Cardiac muscle cell (in vitro differentiated cells and primary cell): ENCODE measurements at regions not wholly inside any gene's neighbourhood (a gene's known extent, or its start where the extent isn't known, plus 50 kb on each side); places are given as distances from the start of the nearest gene placed in this dataset.

ENCODE experiments used
- DNase-seq, 2 donors: peaks; one replicate each; pipeline versions ENCODE4 v3.0.0 to v3.0.0-alpha.2; 2010 to 2017; ENCODE audit warnings: low read depth in 1 of 2, low spot score in 1 of 2
- H3K27ac ChIP-seq: fragments of 200-600 bp; sonication (generic); 2 replicates; pipeline ENCODE4 v1.5.1; 2016
- H3K27me3 ChIP-seq: fragments of 200-600 bp; sonication (generic); 2 replicates; pipeline ENCODE4 v1.6.0; 2016; ENCODE audit warnings: control low read depth
- H3K36me3 ChIP-seq: fragments of 200-600 bp; sonication (generic); 2 replicates; pipeline ENCODE4 v1.5.1; 2016; ENCODE audit warnings: control low read depth
- H3K4me1 ChIP-seq: fragments of 200-600 bp; sonication (generic); 2 replicates; pipeline ENCODE4 v1.8.1; 2017; ENCODE audit warnings: low read depth, mild to moderate bottlenecking, mixed run types
- H3K4me3 ChIP-seq: fragments of 200-600 bp; sonication (generic); 2 replicates; pipeline ENCODE4 v1.5.1; 2016; ENCODE audit warnings: mild to moderate bottlenecking
- H3K9me3 ChIP-seq: fragments of 200-600 bp; sonication (generic); 2 replicates; pipeline ENCODE4 v1.5.1; 2017; ENCODE audit warnings: low read depth, mild to moderate bottlenecking, control low read depth
- CTCF ChIP-seq: IDR thresholded peaks from 2 replicates; pipeline ENCODE4 v1.5.1; 2012; ENCODE audit warnings: low read depth, mild to moderate bottlenecking, low read length

- Histone ChIP-seq H3K4me1 (no peaks in the 10 kb centered on the region), H3K9me3 (no peaks in the 10 kb centered on the region), H3K27ac (no peak overlapping the region), H3K4me3 (no peak overlapping the region), H3K27me3 (no peaks in the 10 kb centered on the region), H3K36me3 (no peaks in the 10 kb centered on the region)
- DNase-seq, result no peak
- no peak for TF ChIP-seq CTCF
Observed at GRCh38 chr15:31498756-31499155, 172.1 kb downstream of the KLF13 start.

GRCh38 chr15:31499236-31499952, 172.8 kb downstream of the KLF13 start:
- TF ChIP-seq CTCF, result no peak

GRCh38 chr15:31499953-31500765, 173.5 kb downstream of the KLF13 start:
- H3K4me1 ChIP-seq, result no peaks in the 10 kb centered on the region
- no peaks in the 10 kb centered on the region for H3K36me3 ChIP-seq
- no peaks in the 10 kb centered on the region for H3K9me3 ChIP-seq
- DNase-seq, result no peak
- TF ChIP-seq CTCF, result no peak
- H3K27ac ChIP-seq, result no peak overlapping the region
- H3K27me3 ChIP-seq, result no peaks in the 10 kb centered on the region
- no peak overlapping the region for H3K4me3 ChIP-seq

More at GRCh38 chr15:31499236-31499952, 172.8 kb downstream of the KLF13 start:
- H3K27me3 ChIP-seq, result no peaks in the 10 kb centered on the region
- no peak for DNase-seq
- H3K36me3 ChIP-seq, result no peaks in the 10 kb centered on the region
- no peak overlapping the region for H3K4me3 ChIP-seq
- H3K27ac ChIP-seq, result no peak overlapping the region
- H3K4me1 ChIP-seq, result no peaks in the 10 kb centered on the region
- H3K9me3 ChIP-seq, result no peaks in the 10 kb centered on the region

- Histone ChIP-seq H3K4me1 (no peaks in the 10 kb centered on the region), H3K27ac (no peak overlapping the region), H3K4me3 (no peak overlapping the region), H3K27me3 (no peaks in the 10 kb centered on the region), H3K9me3 (no peaks in the 10 kb centered on the region), H3K36me3 (no peaks in the 10 kb centered on the region)
- no peak for DNase-seq
- no peak for TF ChIP-seq CTCF
Observed at GRCh38 chr15:31500766-31501449, 174.3 kb downstream of the KLF13 start.

GRCh38 chr15:31501536-31502157, 175.0 kb downstream of the KLF13 start:
- Histone ChIP-seq H3K4me1 (no peaks in the 10 kb centered on the region), H3K36me3 (no peaks in the 10 kb centered on the region), H3K4me3 (no peak overlapping the region), H3K9me3 (no peaks in the 10 kb centered on the region), H3K27me3 (no peaks in the 10 kb centered on the region), H3K27ac (no peak overlapping the region)
- TF ChIP-seq CTCF, result no peak
- no peak for DNase-seq
